Endothelial cell of umbilical vein (primary cell): ENCODE measurements at regions not wholly inside any gene's neighbourhood (a gene's known extent, or its start where the extent isn't known, plus 50 kb on each side); places are given as distances from the start of the nearest gene placed in this dataset.

Source experiments
- CTCF ChIP-seq, 2 donors: IDR thresholded peaks; 1 replicate in 1 of 2; 2 replicates in 1 of 2; pipeline ENCODE4 v1.5.1; 2011; ENCODE audit warnings: low read length in 2 of 2, mild to moderate bottlenecking in 2 of 2, moderate library complexity in 2 of 2, control low read depth in 1 of 2, inconsistent platforms in 1 of 2, low read depth in 1 of 2; ENCODE audit not compliant: insufficient read depth in 1 of 2; ENCODE audit errors: extremely low read depth in 1 of 2
- EZH2 ChIP-seq: IDR thresholded peaks from 2 replicates; pipeline ENCODE4 v1.6.1; 2012; ENCODE audit warnings: borderline replicate concordance, low read depth, mild to moderate bottlenecking, moderate library complexity, low read length, inconsistent platforms; ENCODE audit not compliant: severe bottlenecking
- FOS ChIP-seq: IDR thresholded peaks from 2 replicates; pipeline ENCODE4 v1.6.1; 2011; ENCODE audit warnings: mild to moderate bottlenecking, low read length, moderate library complexity, borderline replicate concordance; ENCODE audit not compliant: insufficient read depth
- GATA2 ChIP-seq: IDR thresholded peaks from 2 replicates; pipeline ENCODE4 v1.7.0; 2011; ENCODE audit warnings: low read depth, mild to moderate bottlenecking, moderate library complexity, mixed read lengths, low read length; ENCODE audit not compliant: insufficient read length, insufficient read depth
- JUN ChIP-seq: IDR thresholded peaks from 2 replicates; pipeline ENCODE4 v1.6.1; 2011; ENCODE audit warnings: borderline replicate concordance, low read depth; ENCODE audit not compliant: insufficient read length, insufficient read depth
- MAX ChIP-seq: IDR thresholded peaks from 2 replicates; pipeline ENCODE4 v1.6.1; 2011; ENCODE audit not compliant: insufficient read depth, insufficient read length
- MYC ChIP-seq: IDR thresholded peaks from one replicate; pipeline ENCODE4 v1.6.1; 2011; ENCODE audit warnings: mild to moderate bottlenecking, low read depth, low read length
- POLR2A ChIP-seq: IDR thresholded peaks from 2 replicates; pipeline ENCODE4 v1.6.1; 2012; ENCODE audit warnings: low read depth, mild to moderate bottlenecking, control low read depth, low read length
- POLR2AphosphoS5 ChIP-seq: IDR thresholded peaks from 2 replicates; pipeline ENCODE4 v1.6.1; 2012; ENCODE audit warnings: low read depth, mild to moderate bottlenecking, control low read depth, low read length, moderate library complexity; ENCODE audit not compliant: insufficient read depth

- TF ChIP-seq CTCF (IDR thresholded peaks at IDR 0.05; ENCODE audit: extremely low read depth in 1 of 2, insufficient read depth in 1 of 2, low read depth in 1 of 2, low read length in 2 of 2) (no peak), EZH2 (no peak), POLR2AphosphoS5 (no peak), MAX (no peak), POLR2A (no peak), FOS (no peak), JUN (no peak), MYC (no peak), GATA2 (no peak)
Observed at GRCh38 chr3:63095-63765, 133.3 kb upstream of the CHL1 start.
